ENCODE measurements at regions not wholly inside any gene's neighbourhood (a gene's known extent, or its start where the extent isn't known, plus 50 kb on each side); places are given as distances from the start of the nearest gene placed in this dataset.

GRCh38 chr12:40168001-40168400 is 56.8 kb upstream of the LRRK2 start:
- Histone ChIP-seq H3K18ac (ENCODE audit: low read depth, low read length) (no peak overlapping the region), H2AFZ (replicated peaks; ENCODE audit: low read length, poor library complexity) (no peak overlapping the region), H3K4ac (ENCODE audit: low read depth, low read length) (no peak overlapping the region), H3K9me3 (ENCODE audit: control insufficient read depth, insufficient read depth, low read length) (0 out of 2 replicates have a peak, but pooled peaks cover 2% of the 10 kb centered on the region), H3K27me3 (ENCODE audit: control insufficient read depth, insufficient read depth, low read length) (no peaks in the 10 kb centered on the region), H3K4me1 (ENCODE audit: control insufficient read depth, insufficient read depth, low read length) (no peaks in the 10 kb centered on the region), H2BK5ac (ENCODE audit: low read depth, low read length, poor library complexity, severe bottlenecking) (no peak overlapping the region), H3K9ac (ENCODE audit: low read depth, low read length) (no peak overlapping the region), H4K5ac (ENCODE audit: low read depth, low read length) (no peak overlapping the region), H3K23ac (ENCODE audit: low read depth, low read length) (no peak overlapping the region), H2BK15ac (ENCODE audit: low read depth, low read length) (no peak overlapping the region), H3K79me1 (ENCODE audit: low read depth in 1 of 2, low read length in 2 of 2) (no peaks in the 10 kb centered on the region), H3K56ac (ENCODE audit: extremely low read depth, insufficient read depth, low read length) (no peak overlapping the region), H4K8ac (ENCODE audit: low read depth in 2 of 2, low read length in 2 of 2) (no peak overlapping the region), H2AK9ac (replicated peaks; ENCODE audit: low read depth, low read length, poor library complexity) (no peak overlapping the region), H3K36me3 (ENCODE audit: control insufficient read depth, insufficient read depth, low read length) (no peaks in the 10 kb centered on the region), H3K4me3 (ENCODE audit: insufficient read depth, low read depth, low read length) (no peak overlapping the region), H3K4me2 (ENCODE audit: low read depth, low read length) (no peak overlapping the region), H3K14ac (replicated peaks; ENCODE audit: low read depth, low read length) (no peak overlapping the region), H3K27ac (ENCODE audit: insufficient read depth, low read length) (no peak overlapping the region), H3K9me1 (ENCODE audit: insufficient read depth, low read length) (no peaks in the 10 kb centered on the region), H2AK5ac (ENCODE audit: low read depth, low read length) (no peak overlapping the region), H2BK120ac (ENCODE audit: low read depth, low read length) (no peak overlapping the region), H4K20me1 (ENCODE audit: insufficient read depth, low read length) (no peaks in the 10 kb centered on the region), H2BK20ac (ENCODE audit: low read depth, low read length) (no peak overlapping the region), H4K91ac (ENCODE audit: insufficient read depth, low read depth, low read length) (no peak overlapping the region)
- ChIA-PET CTCF (no interaction called here), POLR2A (ENCODE audit: unreplicated experiment) (no interaction called here)
- TF ChIP-seq CTCF (conservative IDR thresholded peaks at IDR 0.05; ENCODE audit: low read depth, low read length) (no peak), FOS (IDR thresholded peaks at IDR 0.05; ENCODE audit: low read depth, low read length) (no peak), NFE2L2 (IDR thresholded peaks at IDR 0.05; ENCODE audit: low read depth, low read length) (no peak), RAD21 (IDR thresholded peaks at IDR 0.05; ENCODE audit: low read length) (no peak), SMC3 (IDR thresholded peaks at IDR 0.05; ENCODE audit: low read depth, low read length) (no peak), RCOR1 (IDR thresholded peaks at IDR 0.05; ENCODE audit: insufficient replicate concordance, low read length) (no peak), MAFK (IDR thresholded peaks at IDR 0.05; ENCODE audit: low read depth, low read length) (no peak), MAZ (IDR thresholded peaks at IDR 0.05; ENCODE audit: borderline replicate concordance, low read depth, low read length) (no peak), USF2 (IDR thresholded peaks at IDR 0.05; ENCODE audit: low read depth, low read length) (no peak), RFX5 (IDR thresholded peaks at IDR 0.05; ENCODE audit: low read depth, low read length) (no peak), MXI1 (IDR thresholded peaks at IDR 0.05; ENCODE audit: borderline replicate concordance, low read depth, low read length) (no peak), CHD1 (IDR thresholded peaks at IDR 0.05; ENCODE audit: low read depth, low read length) (no peak), POLR2A (IDR thresholded peaks at IDR 0.05; ENCODE audit: low read depth, low read length) (no peak), BHLHE40 (IDR thresholded peaks at IDR 0.05; ENCODE audit: low read depth, low read length) (no peak), CEBPB (IDR thresholded peaks at IDR 0.05; ENCODE audit: low read depth, low read length) (no peak)
- TF ChIP-seq, protein P1, sequence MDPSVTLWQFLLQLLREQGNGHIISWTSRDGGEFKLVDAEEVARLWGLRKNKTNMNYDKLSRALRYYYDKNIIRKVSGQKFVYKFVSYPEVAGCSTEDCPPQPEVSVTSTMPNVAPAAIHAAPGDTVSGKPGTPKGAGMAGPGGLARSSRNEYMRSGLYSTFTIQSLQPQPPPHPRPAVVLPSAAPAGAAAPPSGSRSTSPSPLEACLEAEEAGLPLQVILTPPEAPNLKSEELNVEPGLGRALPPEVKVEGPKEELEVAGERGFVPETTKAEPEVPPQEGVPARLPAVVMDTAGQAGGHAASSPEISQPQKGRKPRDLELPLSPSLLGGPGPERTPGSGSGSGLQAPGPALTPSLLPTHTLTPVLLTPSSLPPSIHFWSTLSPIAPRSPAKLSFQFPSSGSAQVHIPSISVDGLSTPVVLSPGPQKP (IDR thresholded peaks at IDR 0.05; ENCODE audit: borderline replicate concordance, low read depth, low read length), result no peak
- no TSS peak for BruUV-seq (replicated peaks)
- intact Hi-C loops (cut with micrococcal nuclease), result no loop called here
- no peak for ATAC-seq (ENCODE audit: low read depth)
- DNase-seq, result no peak
- dilution Hi-C loops (cut with HindIII; ENCODE audit: low sequenced_read_pairs, unreplicated experiment), result no loop called here
- in situ Hi-C loops (cut with MboI; ENCODE audit: low sequenced_read_pairs), result no loop called here
- no CpG with 5 or more reads among the region's 3 CpGs for WGBS, 2 experiments (ENCODE audit: extremely low coverage in 2 of 2, insufficient read length in 1 of 2)

Data from IMR-90 (cell line).